NT2/D1 (cell line): ENCODE measurements at regions not wholly inside any gene's neighbourhood (a gene's known extent, or its start where the extent isn't known, plus 50 kb on each side); places are given as distances from the start of the nearest gene placed in this dataset.

Experiments
- YY1 ChIP-seq: IDR thresholded peaks from 2 replicates; pipeline ENCODE4 v1.6.1; 2011; ENCODE audit not compliant: insufficient read length, insufficient read depth
- ZNF274 ChIP-seq: IDR thresholded peaks from 2 replicates; pipeline ENCODE4 v1.6.1; 2011; ENCODE audit warnings: mild to moderate bottlenecking, low read depth, low read length

GRCh38 chr5:98275980-98276379 lies 497.5 kb upstream of the RGMB start:
- no peak for TF ChIP-seq YY1
- TF ChIP-seq ZNF274 = no peak
